Hepatocyte (in vitro differentiated cells): ENCODE measurements at regions not wholly inside any gene's neighbourhood (a gene's known extent, or its start where the extent isn't known, plus 50 kb on each side); places are given as distances from the start of the nearest gene placed in this dataset.

Source experiments
- CTCF ChIP-seq: fragments of 200-600 bp; sonication (generic); IDR thresholded peaks from 2 replicates; pipeline ENCODE4 v1.5.1; 2016; ENCODE audit warnings: antibody characterized with exemption, mild to moderate bottlenecking; ENCODE audit not compliant: poor library complexity
- EZH2phosphoT487 ChIP-seq: fragments of 200-600 bp; sonication (generic); IDR thresholded peaks from one replicate; pipeline ENCODE4 v1.6.1; 2018; ENCODE audit warnings: antibody characterized with exemption, mild to moderate bottlenecking, low read depth, moderate library complexity; ENCODE audit not compliant: unreplicated experiment, severe bottlenecking

- TF ChIP-seq EZH2phosphoT487 (no peak), CTCF (no peak)
These were observed 213.8 kb upstream of the ZNF608 start for GRCh38 chr5:124960266-124960665.
